Neural crest cell (in vitro differentiated cells): ENCODE measurements at regions not wholly inside any gene's neighbourhood (a gene's known extent, or its start where the extent isn't known, plus 50 kb on each side); places are given as distances from the start of the nearest gene placed in this dataset.

Experiments used
- DNase-seq: peaks from one replicate; pipeline ENCODE4 v3.0.0; 2021; ENCODE audit warnings: low read depth, mixed read lengths, low spot score
- H3K27ac Mint-ChIP-seq: one replicate; pipeline ENCODE4 v1.8.0; 2021; ENCODE audit warnings: mild to moderate bottlenecking, mixed read lengths; ENCODE audit not compliant: unreplicated experiment
- H3K27me3 Mint-ChIP-seq: 2 replicates; pipeline ENCODE4 v1.8.0; 2021; ENCODE audit warnings: low read depth, mild to moderate bottlenecking, mixed read lengths
- H3K36me3 Mint-ChIP-seq: 2 replicates; pipeline ENCODE4 v1.8.0; 2021; ENCODE audit warnings: low read depth, mild to moderate bottlenecking, mixed read lengths
- H3K4me1 Mint-ChIP-seq: 2 replicates; pipeline ENCODE4 v1.8.0; 2021; ENCODE audit warnings: mixed read lengths
- H3K4me3 Mint-ChIP-seq: one replicate; pipeline ENCODE4 v1.8.0; 2021; ENCODE audit warnings: mild to moderate bottlenecking, mixed read lengths
- H3K9me3 Mint-ChIP-seq: 2 replicates; pipeline ENCODE4 v1.8.0; 2021; ENCODE audit warnings: mixed read lengths
- CTCF ChIP-seq: fragments of 200-600 bp; sonication (generic); conservative IDR thresholded peaks from 2 replicates; pipeline ENCODE4 v1.5.0; 2021; ENCODE audit warnings: antibody characterized with exemption, mild to moderate bottlenecking

- Mint-ChIP-seq H3K36me3 (no peaks in the 10 kb centered on the region), H3K4me3 (no peak overlapping the region), H3K4me1 (no peaks in the 10 kb centered on the region), H3K27ac (no peak overlapping the region), H3K27me3 (no peaks in the 10 kb centered on the region), H3K9me3 (no peaks in the 10 kb centered on the region)
- no peak for DNase-seq
- TF ChIP-seq CTCF, result no peak
Observed at GRCh38 chr9:85112933-85113418, 443.4 kb downstream of the NTRK2 start.

GRCh38 chr9:85112391-85112790 lies 442.9 kb downstream of the NTRK2 start:
- Mint-ChIP-seq H3K27ac (no peak overlapping the region), H3K27me3 (no peaks in the 10 kb centered on the region), H3K36me3 (no peaks in the 10 kb centered on the region), H3K9me3 (no peaks in the 10 kb centered on the region), H3K4me1 (no peaks in the 10 kb centered on the region), H3K4me3 (no peak overlapping the region)
- no peak for TF ChIP-seq CTCF
- no peak for DNase-seq

GRCh38 chr9:85108746-85109145 lies 439.2 kb downstream of the NTRK2 start:
- DNase-seq, result no peak
- no peak for TF ChIP-seq CTCF
- Mint-ChIP-seq H3K27me3 (no peaks in the 10 kb centered on the region), H3K36me3 (no peaks in the 10 kb centered on the region), H3K4me1 (no peaks in the 10 kb centered on the region), H3K27ac (no peak overlapping the region), H3K4me3 (no peak overlapping the region), H3K9me3 (peaks cover 3% of the 10 kb centered on the region)

DNA sequence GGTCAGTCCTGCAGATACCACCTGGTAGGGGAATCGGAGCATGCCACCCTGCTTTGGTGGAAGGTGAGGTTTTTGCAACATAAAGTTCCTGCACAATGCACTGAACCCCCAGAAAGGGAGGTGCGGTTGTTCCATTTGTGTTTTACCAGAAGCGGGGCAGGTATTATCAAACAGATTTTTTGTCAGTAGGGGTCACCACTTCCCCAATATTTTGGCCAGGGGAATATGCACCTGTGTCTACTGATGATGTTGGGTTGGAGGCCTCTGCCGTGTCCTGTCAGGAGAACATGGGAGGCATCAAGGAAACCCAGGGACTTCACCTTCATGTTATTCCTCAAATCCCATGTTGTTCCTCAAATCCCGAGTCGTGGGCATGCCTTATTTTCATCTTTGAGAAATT lies 438.7 kb downstream of the NTRK2 start:
- peaks cover 3% of the 10 kb centered on the region for H3K9me3 Mint-ChIP-seq

DNA sequence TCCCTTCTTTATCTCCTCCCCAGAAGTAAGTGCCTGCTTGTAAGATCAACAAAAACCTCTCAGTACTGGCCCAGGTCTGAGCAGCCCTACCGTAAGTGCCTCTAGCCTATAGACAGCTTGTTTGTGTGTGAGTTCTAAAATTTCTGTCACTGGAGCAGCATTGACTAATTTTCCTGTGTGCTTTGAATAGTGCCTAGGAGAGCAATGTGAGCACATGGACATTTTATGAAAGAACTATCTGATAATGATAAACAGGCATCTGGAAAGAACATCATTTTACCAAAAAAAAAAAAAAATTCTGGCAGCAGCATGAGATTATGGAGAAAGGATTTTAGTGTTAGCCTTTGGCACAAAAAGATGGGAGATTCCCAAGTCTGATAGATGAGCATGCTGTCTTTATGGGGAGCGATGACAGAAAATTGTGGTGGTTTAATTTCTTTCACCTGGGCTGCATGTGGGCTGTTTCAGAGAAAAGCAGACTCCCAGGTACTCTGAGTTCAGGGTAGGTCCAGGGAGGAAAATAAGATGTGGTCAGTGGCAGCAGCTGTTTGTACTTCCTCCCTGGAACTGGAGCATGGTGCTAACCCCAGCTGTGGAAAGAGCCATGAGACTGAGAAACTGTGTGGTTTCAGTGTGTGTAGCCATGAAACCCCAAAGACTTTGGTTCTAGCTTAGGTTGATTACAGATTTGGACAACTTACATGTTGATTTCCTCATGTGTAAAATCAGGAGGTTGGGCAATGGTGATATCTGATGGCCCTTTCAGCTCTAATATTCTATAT lies 419.9 kb downstream of the NTRK2 start:
- Mint-ChIP-seq H3K9me3 (peaks cover 2% of the 10 kb centered on the region), H3K27ac (no peak overlapping the region), H3K36me3 (peaks cover 2% of the 10 kb centered on the region), H3K4me3 (no peak overlapping the region), H3K27me3 (no peaks in the 10 kb centered on the region), H3K4me1 (no peaks in the 10 kb centered on the region)
- DNase-seq, result no peak
- TF ChIP-seq CTCF, result no peak

More for the DNA sequence above, 438.7 kb downstream of the NTRK2 start:
- H3K4me1 Mint-ChIP-seq, result no peaks in the 10 kb centered on the region
- no peak overlapping the region for H3K27ac Mint-ChIP-seq
- H3K4me3 Mint-ChIP-seq, result no peak overlapping the region
- no peaks in the 10 kb centered on the region for H3K36me3 Mint-ChIP-seq
- H3K27me3 Mint-ChIP-seq, result no peaks in the 10 kb centered on the region
- DNase-seq, result no peak
- no peak for TF ChIP-seq CTCF
